Immature natural killer cell (primary cell): ENCODE measurements at regions not wholly inside any gene's neighbourhood (a gene's known extent, or its start where the extent isn't known, plus 50 kb on each side); places are given as distances from the start of the nearest gene placed in this dataset.

Experiments
- DNase-seq, 3 donors: peaks; one replicate each; pipeline ENCODE4 v3.0.0; 2022; ENCODE audit warnings: mixed read lengths in 1 of 3
- H3K27ac Mint-ChIP-seq, 6 donors: one replicate each; pipeline ENCODE4 v1.8.0; 2020; ENCODE audit warnings: mixed read lengths in 6 of 6, mild to moderate bottlenecking in 5 of 6, inconsistent platforms in 4 of 6, moderate library complexity in 3 of 6
- H3K27me3 Mint-ChIP-seq, 3 donors: one replicate each; pipeline ENCODE4 v1.8.0; 2020 to 2021; ENCODE audit warnings: low read depth in 3 of 3, mild to moderate bottlenecking in 3 of 3, mixed read lengths in 3 of 3, moderate library complexity in 3 of 3, inconsistent platforms in 1 of 3
- H3K36me3 Mint-ChIP-seq, 3 donors: one replicate each; pipeline ENCODE4 v1.8.0; 2020; ENCODE audit warnings: mixed read lengths in 3 of 3, inconsistent platforms in 2 of 3, mild to moderate bottlenecking in 2 of 3
- H3K4me1 Mint-ChIP-seq, 2 donors: one replicate each; pipeline ENCODE4 v1.8.0; 2020; ENCODE audit warnings: inconsistent platforms in 2 of 2, mild to moderate bottlenecking in 2 of 2, mixed read lengths in 2 of 2, moderate library complexity in 1 of 2
- H3K4me3 Mint-ChIP-seq, 5 donors: one replicate each; pipeline ENCODE4 v1.8.0; 2020; ENCODE audit warnings: mild to moderate bottlenecking in 5 of 5, mixed read lengths in 5 of 5, inconsistent platforms in 3 of 5, moderate library complexity in 3 of 5
- H3K9me3 Mint-ChIP-seq, 6 donors: one replicate each; pipeline ENCODE4 v1.8.0; 2020; ENCODE audit warnings: mild to moderate bottlenecking in 6 of 6, mixed read lengths in 6 of 6, inconsistent platforms in 4 of 6, moderate library complexity in 3 of 6

DNA sequence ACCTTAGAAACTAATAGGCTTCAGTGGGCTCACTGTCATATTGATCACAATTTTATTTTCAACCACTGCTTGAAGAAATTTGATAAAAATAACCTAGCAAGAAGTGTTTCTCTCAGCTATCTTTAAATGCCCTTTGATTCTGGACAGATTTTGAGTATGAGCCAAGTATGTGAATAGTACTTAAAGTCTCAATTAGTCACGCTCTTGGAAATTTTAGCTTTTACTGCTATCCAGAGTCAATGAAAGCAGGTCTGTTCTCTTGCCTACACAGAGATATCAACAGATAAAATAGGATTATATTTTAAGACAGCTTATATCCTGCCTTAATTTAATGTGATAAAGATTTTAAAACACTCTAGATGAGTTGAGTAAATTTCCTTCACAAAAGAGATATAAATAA lies 337.3 kb downstream of the CBLN2 start:
- no peak for DNase-seq
- H3K27me3 Mint-ChIP-seq, result no peaks in the 10 kb centered on the region
- no peak overlapping the region for H3K4me3 Mint-ChIP-seq
- no peak overlapping the region for H3K27ac Mint-ChIP-seq
- peaks cover 0 to 6% (median 5%) of the 10 kb centered on the region in 3 donors for H3K36me3 Mint-ChIP-seq
- H3K9me3 Mint-ChIP-seq, result peaks cover 1 to 43% (median 16%) of the 10 kb centered on the region in 6 donors
- H3K4me1 Mint-ChIP-seq, result no peaks in the 10 kb centered on the region

DNA sequence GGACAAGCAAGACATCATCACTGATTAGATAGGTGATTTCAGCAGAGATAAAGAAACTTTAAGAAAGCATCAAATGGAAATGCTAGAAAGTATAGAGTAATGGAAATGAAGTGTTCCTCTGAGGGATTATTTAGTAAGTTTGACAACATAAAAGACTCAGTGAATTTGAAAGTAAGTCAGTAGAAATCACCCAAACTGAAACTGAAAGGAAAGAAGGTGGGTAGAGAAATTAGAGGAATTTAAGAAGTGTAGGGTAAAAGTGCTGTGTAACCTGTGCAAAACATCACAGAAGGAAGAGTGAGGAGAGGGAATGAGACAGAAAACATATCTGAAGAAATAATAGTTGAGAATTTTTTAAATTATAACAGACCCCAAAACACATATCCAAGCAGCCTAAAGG lies 343.1 kb downstream of the CBLN2 start:
- DNase-seq, result no peak
- Mint-ChIP-seq H3K27ac (no peak overlapping the region), H3K4me3 (no peak overlapping the region), H3K4me1 (no peaks in the 10 kb centered on the region), H3K9me3 (peaks cover 0 to 55% (median 26%) of the 10 kb centered on the region in 6 donors), H3K27me3 (no peaks in the 10 kb centered on the region), H3K36me3 (no peaks in the 10 kb centered on the region)

DNA sequence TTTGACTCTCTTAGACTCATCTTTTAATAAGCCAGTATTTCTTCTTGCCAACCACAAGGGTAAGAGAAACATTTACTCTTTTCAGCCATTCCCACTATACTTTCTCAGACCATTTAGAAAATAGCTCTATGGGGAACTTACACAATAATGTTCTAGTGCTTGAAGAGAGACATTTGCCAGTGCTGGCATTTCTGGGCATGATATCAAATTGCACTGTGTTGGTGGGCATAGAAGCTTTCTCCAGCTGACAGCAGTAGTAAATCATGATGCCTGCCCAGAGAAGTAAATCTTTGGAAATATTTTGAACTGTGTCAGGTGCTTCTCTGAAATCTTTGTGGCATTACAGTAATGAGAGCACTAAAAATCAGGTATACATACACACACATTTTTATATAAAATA lies 346.6 kb downstream of the CBLN2 start:
- H3K9me3 Mint-ChIP-seq, result peaks cover 0 to 51% (median 19%) of the 10 kb centered on the region in 6 donors
- no peak overlapping the region for H3K27ac Mint-ChIP-seq
- no peaks in the 10 kb centered on the region for H3K4me1 Mint-ChIP-seq
- H3K27me3 Mint-ChIP-seq, result no peaks in the 10 kb centered on the region
- H3K4me3 Mint-ChIP-seq, result no peak overlapping the region
- DNase-seq, result no peak
- no peaks in the 10 kb centered on the region for H3K36me3 Mint-ChIP-seq

DNA sequence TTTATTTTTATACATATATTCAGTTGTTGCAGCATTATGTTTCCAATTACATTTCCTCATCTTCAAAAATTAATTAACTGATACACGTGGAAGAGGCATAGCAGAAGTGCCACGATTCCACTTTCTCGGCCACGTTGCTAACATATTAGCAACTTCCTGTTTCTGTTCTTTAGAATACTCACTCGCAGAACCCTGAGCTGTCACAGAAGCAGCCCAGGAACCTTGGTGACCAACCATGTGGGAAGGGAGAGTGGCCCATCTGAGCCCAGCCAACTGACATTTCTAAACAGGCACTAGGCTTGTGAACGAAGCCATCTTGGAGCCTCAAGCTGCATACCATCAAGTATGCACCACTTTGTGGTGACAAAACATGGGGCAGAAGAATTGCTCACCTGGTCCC lies 350.1 kb downstream of the CBLN2 start:
- H3K4me3 Mint-ChIP-seq, result no peak overlapping the region
- H3K9me3 Mint-ChIP-seq, result peaks cover 4 to 24% (median 13%) of the 10 kb centered on the region in 6 donors
- no peaks in the 10 kb centered on the region for H3K4me1 Mint-ChIP-seq
- no peaks in the 10 kb centered on the region for H3K27me3 Mint-ChIP-seq
- no peak for DNase-seq
- no peaks in the 10 kb centered on the region for H3K36me3 Mint-ChIP-seq
- H3K27ac Mint-ChIP-seq, result no peak overlapping the region

DNA sequence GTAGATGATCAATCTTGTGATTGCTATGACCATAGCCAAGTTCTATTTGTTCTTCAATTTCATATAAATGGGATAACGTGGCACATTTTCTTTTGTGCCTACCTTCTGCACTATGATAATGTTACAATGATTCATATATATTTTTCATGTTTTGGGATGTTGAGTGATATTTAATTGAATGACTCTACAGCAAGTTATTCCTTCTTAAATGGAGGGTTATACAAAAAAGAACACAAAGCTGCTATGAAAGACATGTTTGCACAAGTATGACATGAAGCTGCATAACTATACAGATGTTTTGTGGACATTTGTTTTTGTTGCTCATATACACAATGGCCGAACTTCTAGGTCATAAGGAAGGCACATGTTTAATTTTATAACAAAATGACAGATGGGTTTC lies 356.2 kb downstream of the CBLN2 start:
- no peak overlapping the region for H3K27ac Mint-ChIP-seq
- H3K36me3 Mint-ChIP-seq, result no peaks in the 10 kb centered on the region
- no peaks in the 10 kb centered on the region for H3K4me1 Mint-ChIP-seq
- no peak for DNase-seq
- H3K9me3 Mint-ChIP-seq, result peaks cover 6 to 33% (median 15%) of the 10 kb centered on the region in 6 donors
- no peaks in the 10 kb centered on the region for H3K27me3 Mint-ChIP-seq
- no peak overlapping the region for H3K4me3 Mint-ChIP-seq

DNA sequence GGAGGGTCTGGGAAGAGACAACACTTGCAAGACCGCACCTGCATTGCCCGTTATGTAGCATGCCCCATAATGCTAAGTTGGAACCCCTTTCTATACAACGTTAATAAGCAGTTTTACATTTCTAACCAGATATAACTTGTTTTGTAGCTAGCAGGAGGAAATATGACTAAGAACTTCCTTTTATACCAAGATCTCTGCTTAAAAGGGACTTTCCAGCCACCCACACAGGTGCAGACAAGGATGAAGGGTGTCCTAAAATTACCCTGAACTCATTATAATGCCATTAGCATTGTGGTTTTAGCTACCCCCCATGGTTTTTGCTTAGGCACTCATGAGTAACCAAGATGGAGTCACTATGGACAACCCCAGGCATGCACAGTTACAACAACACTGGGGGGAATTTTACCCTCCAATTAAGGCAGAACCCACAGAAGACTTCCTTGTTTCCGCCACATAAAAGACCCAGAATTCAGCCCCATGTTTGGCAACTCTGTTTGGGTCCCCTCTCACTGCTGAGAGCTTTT lies 362.8 kb downstream of the CBLN2 start:
- no peak overlapping the region for H3K27ac Mint-ChIP-seq
- no peak for DNase-seq
- H3K9me3 Mint-ChIP-seq, result peaks cover 9 to 57% (median 13%) of the 10 kb centered on the region in 6 donors
- no peaks in the 10 kb centered on the region for H3K4me1 Mint-ChIP-seq
- no peaks in the 10 kb centered on the region for H3K27me3 Mint-ChIP-seq
- H3K36me3 Mint-ChIP-seq, result peaks cover 0 to under 1% (median 0%) of the 10 kb centered on the region in 3 donors
- no peak overlapping the region for H3K4me3 Mint-ChIP-seq

DNA sequence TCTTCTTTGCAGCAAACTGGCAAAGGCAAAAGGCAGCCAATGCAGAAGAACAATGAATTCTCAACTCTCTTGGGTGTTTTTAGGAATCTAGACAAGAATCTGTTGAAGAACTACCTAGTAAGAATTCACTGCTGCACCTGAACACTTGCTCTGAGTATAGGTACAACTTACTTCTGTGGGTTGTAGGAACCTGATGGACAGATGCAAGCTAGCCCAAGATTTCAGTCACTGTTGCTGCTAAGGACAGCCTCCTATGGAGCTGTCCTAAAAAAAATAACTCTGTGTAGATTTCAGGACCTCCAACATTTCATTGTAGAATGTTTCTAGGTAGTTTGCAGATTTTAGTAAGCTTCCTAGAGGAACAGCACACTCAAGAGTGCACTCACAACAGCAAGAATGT lies 363.5 kb downstream of the CBLN2 start:
- H3K27ac Mint-ChIP-seq, result no peak overlapping the region
- H3K4me1 Mint-ChIP-seq, result no peaks in the 10 kb centered on the region
- DNase-seq, result no peak
- H3K4me3 Mint-ChIP-seq, result no peak overlapping the region
- no peaks in the 10 kb centered on the region for H3K27me3 Mint-ChIP-seq
- peaks cover 0 to 4% (median 0%) of the 10 kb centered on the region in 3 donors for H3K36me3 Mint-ChIP-seq
- peaks cover 9 to 62% (median 14%) of the 10 kb centered on the region in 6 donors for H3K9me3 Mint-ChIP-seq

DNA sequence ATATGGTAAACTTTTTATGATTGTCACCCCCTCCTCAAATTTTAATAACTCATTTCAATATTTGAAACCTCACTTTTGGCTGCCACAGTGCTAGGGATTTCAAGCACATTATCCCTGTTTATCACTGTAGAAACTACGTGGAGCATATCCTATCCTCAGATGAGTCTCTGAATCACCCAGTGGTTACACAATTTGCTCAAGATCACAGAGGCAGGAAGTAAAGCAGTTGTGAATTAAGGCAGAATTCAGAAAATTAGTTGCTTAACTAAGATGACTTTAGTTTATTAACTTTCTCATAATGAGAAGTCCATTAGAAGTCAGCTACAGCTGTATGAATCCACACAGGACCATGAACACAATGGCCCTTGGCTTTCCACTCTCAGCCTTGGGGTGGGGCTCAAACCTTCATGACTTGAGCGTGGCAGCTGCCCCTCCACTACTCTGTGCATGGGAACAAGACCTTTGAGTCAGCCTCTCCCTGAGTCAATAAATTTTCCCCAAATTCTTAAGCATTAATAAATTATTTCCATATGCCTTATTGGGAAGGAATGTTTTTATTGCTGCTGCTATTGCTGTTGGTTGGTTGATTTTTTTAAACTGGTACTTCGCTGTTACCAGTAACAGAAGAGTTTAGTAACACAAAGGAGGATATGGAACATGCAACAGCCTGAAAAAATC lies 369.0 kb downstream of the CBLN2 start:
- H3K9me3 Mint-ChIP-seq, result peaks cover 5 to 59% (median 18%) of the 10 kb centered on the region in 6 donors
- no peak for DNase-seq
- H3K36me3 Mint-ChIP-seq, result peaks cover 0 to 4% (median 0%) of the 10 kb centered on the region in 3 donors
- no peak overlapping the region for H3K27ac Mint-ChIP-seq
- H3K4me1 Mint-ChIP-seq, result no peaks in the 10 kb centered on the region
- H3K27me3 Mint-ChIP-seq, result no peaks in the 10 kb centered on the region
- H3K4me3 Mint-ChIP-seq, result no peak overlapping the region

DNA sequence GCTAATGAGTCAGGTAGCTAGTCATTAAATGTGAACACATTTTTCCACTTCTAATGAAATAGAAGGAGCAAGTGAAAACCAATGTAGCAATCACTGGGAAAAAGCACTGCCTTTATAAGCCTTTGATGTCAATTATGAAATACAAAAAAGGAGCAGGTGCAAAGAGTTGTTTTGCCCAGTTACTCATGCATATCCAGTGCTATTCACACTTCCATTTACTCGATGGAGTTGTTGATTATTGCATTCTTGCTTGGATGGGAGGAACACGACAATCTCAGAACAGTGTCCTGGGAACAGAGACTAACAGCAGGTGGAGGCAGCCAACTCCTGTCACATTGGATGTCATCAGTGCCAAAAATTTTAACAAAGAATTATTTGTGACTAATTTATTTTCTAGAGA lies 372.5 kb downstream of the CBLN2 start:
- Mint-ChIP-seq H3K9me3 (peaks cover 3 to 61% (median 21%) of the 10 kb centered on the region in 6 donors), H3K4me3 (no peak overlapping the region), H3K36me3 (peaks cover 0 to 4% (median 0%) of the 10 kb centered on the region in 3 donors), H3K27me3 (no peaks in the 10 kb centered on the region), H3K27ac (no peak overlapping the region), H3K4me1 (no peaks in the 10 kb centered on the region)
- no peak for DNase-seq

DNA sequence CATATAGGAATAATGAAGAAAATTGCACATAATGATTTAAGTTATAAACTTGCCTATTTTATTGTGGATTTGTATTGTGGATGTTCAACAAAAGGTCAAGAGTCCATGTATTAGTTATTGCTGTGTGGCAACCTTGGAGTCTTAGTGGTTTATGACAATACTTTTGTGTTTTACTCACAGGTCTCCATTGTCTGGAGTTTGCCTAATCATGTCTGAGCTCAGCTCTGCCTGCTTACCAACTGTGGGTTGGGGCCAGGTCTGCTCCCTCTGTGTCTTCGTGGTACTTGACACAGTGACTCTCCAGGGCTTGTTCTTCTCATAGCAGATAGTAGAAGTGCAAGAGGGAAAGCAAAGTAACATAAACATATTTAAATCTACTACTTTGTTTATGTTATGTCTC lies 382.5 kb downstream of the CBLN2 start:
- no peak for DNase-seq
- H3K27ac Mint-ChIP-seq, result no peak overlapping the region
- H3K27me3 Mint-ChIP-seq, result no peaks in the 10 kb centered on the region
- no peak overlapping the region for H3K4me3 Mint-ChIP-seq
- no peaks in the 10 kb centered on the region for H3K4me1 Mint-ChIP-seq
- H3K9me3 Mint-ChIP-seq, result peaks cover 7 to 31% (median 16%) of the 10 kb centered on the region in 6 donors
- peaks cover 0 to 3% (median 0%) of the 10 kb centered on the region in 3 donors for H3K36me3 Mint-ChIP-seq

DNA sequence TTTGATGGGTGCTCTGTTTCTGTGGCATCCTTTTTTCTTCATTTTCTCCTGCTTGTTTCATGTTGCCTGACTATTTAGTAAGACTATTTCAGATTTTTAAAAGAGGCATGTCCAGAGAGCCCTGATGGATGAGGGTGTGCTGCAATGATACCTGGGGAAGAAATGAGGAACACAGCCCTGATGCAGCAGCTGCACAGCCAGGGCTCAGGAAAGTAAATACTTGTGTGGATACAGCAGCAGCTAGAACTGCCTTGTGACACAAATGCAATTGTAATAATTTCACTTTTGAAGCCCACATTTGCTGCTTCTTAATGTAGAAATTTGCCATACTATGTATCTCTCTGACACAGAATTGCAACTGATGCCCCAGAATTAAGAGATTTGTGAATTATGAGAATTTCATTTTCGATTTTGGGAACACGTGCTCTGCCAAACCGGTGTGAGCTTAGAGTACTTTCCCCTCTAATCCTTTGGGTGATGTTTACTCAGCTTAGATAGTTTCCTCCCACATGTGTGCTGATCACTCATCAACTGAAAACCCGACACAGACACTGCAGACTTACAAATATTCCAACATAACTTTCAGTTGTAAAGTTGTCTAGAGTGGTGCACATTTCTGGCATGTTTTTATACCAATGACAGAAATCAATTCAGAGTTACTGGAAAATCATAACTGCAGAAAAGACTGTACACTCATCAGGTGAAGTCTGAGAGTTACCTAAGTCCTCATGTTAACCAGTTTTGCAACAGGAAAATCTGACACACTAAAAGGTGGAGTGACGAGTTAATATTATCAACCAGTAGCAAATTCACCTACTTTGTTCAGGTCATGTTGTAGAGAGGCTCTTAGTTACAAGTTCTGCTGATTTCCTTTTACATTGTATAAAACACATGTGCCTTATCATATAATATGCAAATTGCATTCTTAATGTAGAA lies 383.4 kb downstream of the CBLN2 start:
- Mint-ChIP-seq H3K27ac (no peak overlapping the region), H3K4me3 (no peak overlapping the region), H3K9me3 (peaks cover 9 to 40% (median 19%) of the 10 kb centered on the region in 6 donors), H3K36me3 (peaks cover 0 to 3% (median 0%) of the 10 kb centered on the region in 3 donors), H3K27me3 (no peaks in the 10 kb centered on the region), H3K4me1 (no peaks in the 10 kb centered on the region)
- DNase-seq, result no peak

DNA sequence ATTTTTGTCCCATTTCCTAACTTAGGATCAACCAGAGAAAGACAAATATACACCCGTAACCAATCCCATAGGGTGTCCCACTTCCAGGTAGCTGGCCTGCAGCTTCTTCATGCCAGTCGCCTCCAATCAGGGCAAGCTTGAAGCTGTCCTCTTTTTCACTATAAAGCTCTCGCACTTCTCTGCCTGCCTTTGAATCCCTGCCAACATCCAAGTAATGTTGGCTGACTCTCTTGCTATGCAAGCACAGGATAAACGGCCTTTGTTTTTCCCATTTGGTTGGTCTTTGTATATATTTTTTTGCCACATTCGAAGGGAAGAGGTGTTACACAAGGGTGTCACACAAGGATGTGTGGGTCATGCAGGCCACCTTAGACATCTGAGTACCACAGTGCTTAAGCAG lies 388.8 kb downstream of the CBLN2 start:
- Mint-ChIP-seq H3K9me3 (peaks cover 15 to 64% (median 37%) of the 10 kb centered on the region in 6 donors), H3K27me3 (no peaks in the 10 kb centered on the region), H3K36me3 (peaks cover 0 to 3% (median 0%) of the 10 kb centered on the region in 3 donors), H3K4me3 (no peak overlapping the region), H3K4me1 (no peaks in the 10 kb centered on the region), H3K27ac (no peak overlapping the region)
- DNase-seq, result no peak

DNA sequence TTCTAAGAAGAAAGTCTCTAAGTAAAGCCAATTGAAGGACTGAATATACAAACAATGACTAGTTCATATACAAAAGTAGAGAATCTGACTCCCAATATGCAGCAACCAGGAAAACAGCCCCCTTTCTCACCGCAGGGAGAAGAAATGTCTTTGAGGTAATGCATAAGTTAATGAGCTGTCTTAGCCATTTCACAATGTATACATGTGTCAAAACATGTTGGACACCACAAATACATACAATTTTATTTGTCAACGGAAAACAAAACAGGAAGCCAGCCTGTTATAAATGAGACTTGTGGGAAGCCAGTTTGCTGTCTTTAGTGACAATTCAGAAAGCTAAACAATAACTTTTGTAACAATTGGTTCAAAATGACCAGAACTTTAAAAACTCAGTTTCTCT lies 389.2 kb downstream of the CBLN2 start:
- Mint-ChIP-seq H3K27ac (no peak overlapping the region), H3K27me3 (no peaks in the 10 kb centered on the region), H3K4me1 (no peaks in the 10 kb centered on the region), H3K36me3 (peaks cover 0 to 3% (median 0%) of the 10 kb centered on the region in 3 donors), H3K4me3 (no peak overlapping the region), H3K9me3 (peaks cover 15 to 67% (median 37%) of the 10 kb centered on the region in 6 donors)
- DNase-seq, result no peak

DNA sequence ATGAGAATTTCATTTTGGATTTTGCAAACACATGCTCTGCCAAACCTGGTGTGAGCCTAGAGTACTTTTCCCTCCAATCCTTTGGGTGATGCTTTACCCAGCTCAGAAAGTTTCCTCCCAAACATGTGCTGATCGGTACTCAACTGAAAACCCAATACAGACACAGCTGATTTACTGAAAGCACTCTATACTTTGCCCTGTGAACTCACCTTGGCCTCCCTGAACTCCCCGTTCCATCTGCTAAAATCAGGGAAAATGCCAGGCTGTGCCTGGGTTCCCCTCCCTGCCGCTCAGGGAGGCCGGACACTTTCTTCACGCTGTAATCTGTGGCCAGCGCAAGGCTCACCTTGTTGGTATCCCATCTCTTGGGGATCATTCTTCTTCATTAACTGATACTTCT lies 391.2 kb downstream of the CBLN2 start:
- DNase-seq, result no peak
- Mint-ChIP-seq H3K9me3 (peaks cover 9 to 61% (median 34%) of the 10 kb centered on the region in 6 donors), H3K27ac (no peak overlapping the region), H3K4me1 (no peaks in the 10 kb centered on the region), H3K36me3 (no peaks in the 10 kb centered on the region), H3K4me3 (no peak overlapping the region), H3K27me3 (no peaks in the 10 kb centered on the region)
